Peyer's patch (tissue), 4 donors: ENCODE measurements at regions not wholly inside any gene's neighbourhood (a gene's known extent, or its start where the extent isn't known, plus 50 kb on each side); places are given as distances from the start of the nearest gene placed in this dataset.

Experiments
- DNase-seq, 3 donors: peaks; one replicate each; pipeline ENCODE4 v3.0.0-alpha.2; 2017 to 2019
- H3K27ac ChIP-seq, 4 donors: fragments of 200-600 bp; sonication (generic); one replicate each; pipeline ENCODE4 v1.5.1; 2016 to 2019
- H3K27me3 ChIP-seq, 2 donors: fragments of 200-600 bp; sonication (generic); one replicate each; pipeline ENCODE4 v1.5.1; 2019
- H3K36me3 ChIP-seq, 3 donors: fragments of 200-600 bp; sonication (generic); one replicate each; pipeline ENCODE4 v1.5.1; 2016 to 2019
- H3K4me1 ChIP-seq, 4 donors: fragments of 200-600 bp; sonication (generic); one replicate each; pipeline ENCODE4 v1.5.1; 2016 to 2019
- H3K4me3 ChIP-seq, 4 donors: fragments of 200-600 bp; sonication (generic); 1 replicate in 3 of 4; 2 replicates in 1 of 4; pipeline ENCODE4 v1.5.1; 2016 to 2019; ENCODE audit warnings: mild to moderate bottlenecking in 1 of 4
- H3K9me3 ChIP-seq, 4 donors: fragments of 200-600 bp; sonication (generic); one replicate each; pipeline ENCODE4 v1.5.1; 2016 to 2019; ENCODE audit warnings: mild to moderate bottlenecking in 1 of 4
- CTCF ChIP-seq, 6 experiments: fragments of 450-650 bp in 4 of 6; fragments of 200-600 bp in 2 of 6; sonication (generic) in 1 of 6; IDR thresholded peaks; one replicate each; pipeline ENCODE4 v1.5.1; 2017 to 2019; ENCODE audit warnings: antibody characterized with exemption in 6 of 6, mild to moderate bottlenecking in 3 of 6, moderate library complexity in 1 of 6
- POLR2A ChIP-seq, 2 donors: fragments of 450-650 bp; IDR thresholded peaks; one replicate each; pipeline ENCODE4 v1.5.1; 2017; ENCODE audit warnings: antibody characterized with exemption in 2 of 2, mild to moderate bottlenecking in 2 of 2, moderate library complexity in 2 of 2

- Histone ChIP-seq H3K27me3 (no peaks in the 10 kb centered on the region), H3K9me3 (no peaks in the 10 kb centered on the region), H3K27ac (no peak overlapping the region), H3K36me3 (no peaks in the 10 kb centered on the region), H3K4me3 (no peak overlapping the region), H3K4me1 (no peaks in the 10 kb centered on the region)
- no peak for DNase-seq
- TF ChIP-seq CTCF (IDR thresholded peaks at IDR 0.05): no peak
- TF ChIP-seq POLR2A (IDR thresholded peaks at IDR 0.05): no peak
These were observed 70.5 kb upstream of the QRFPR start for GRCh38 chr4:121451310-121451709.

- no peaks in the 10 kb centered on the region for H3K36me3 ChIP-seq
- no peak overlapping the region for H3K4me3 ChIP-seq
- no peak for DNase-seq
- H3K27ac ChIP-seq: no peak overlapping the region
- TF ChIP-seq CTCF (IDR thresholded peaks at IDR 0.05): no peak
- TF ChIP-seq POLR2A (IDR thresholded peaks at IDR 0.05): no peak
- H3K27me3 ChIP-seq: no peaks in the 10 kb centered on the region
- no peaks in the 10 kb centered on the region for H3K4me1 ChIP-seq
- H3K9me3 ChIP-seq: no peaks in the 10 kb centered on the region
These were observed 68.6 kb upstream of the QRFPR start for GRCh38 chr4:121449416-121449815.

DNA sequence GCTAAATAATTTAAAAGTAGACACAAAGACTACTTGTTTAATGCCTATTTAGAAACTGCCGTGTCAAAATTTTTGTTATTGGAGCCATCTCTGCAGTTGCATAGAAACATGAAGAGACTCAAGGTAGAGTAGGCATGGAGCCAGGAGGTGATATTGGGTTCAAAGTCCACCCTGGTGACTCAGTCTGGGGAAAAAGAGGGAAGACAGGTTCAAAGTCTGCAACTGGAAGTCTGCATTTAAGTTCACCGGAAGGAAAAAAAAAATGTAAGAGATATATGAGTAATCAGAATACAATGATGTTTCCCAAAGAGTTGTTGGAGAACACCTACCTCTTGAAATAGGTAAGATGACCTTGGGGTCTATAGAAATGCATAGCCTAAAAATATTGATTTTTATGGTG lies 67.4 kb upstream of the QRFPR start:
- TF ChIP-seq POLR2A (IDR thresholded peaks at IDR 0.05) (no peak), CTCF (IDR thresholded peaks at IDR 0.05) (no peak)
- Histone ChIP-seq H3K4me3 (no peak overlapping the region), H3K9me3 (no peaks in the 10 kb centered on the region), H3K4me1 (no peaks in the 10 kb centered on the region), H3K27me3 (no peaks in the 10 kb centered on the region), H3K36me3 (no peaks in the 10 kb centered on the region), H3K27ac (no peak overlapping the region)
- peak in 2 of 3 donors; percentile 53 to 80 for DNase-seq

GRCh38 chr4:121439669-121440068 lies 58.9 kb upstream of the QRFPR start:
- H3K36me3 ChIP-seq: no peaks in the 10 kb centered on the region
- H3K4me1 ChIP-seq: no peaks in the 10 kb centered on the region
- H3K27me3 ChIP-seq: no peaks in the 10 kb centered on the region
- no peak for DNase-seq
- no peak overlapping the region for H3K4me3 ChIP-seq
- H3K27ac ChIP-seq: no peak overlapping the region
- no peak for TF ChIP-seq POLR2A (IDR thresholded peaks at IDR 0.05)
- TF ChIP-seq CTCF (IDR thresholded peaks at IDR 0.05): no peak
- no peaks in the 10 kb centered on the region for H3K9me3 ChIP-seq
